NCI-H2171 (cell line): ENCODE measurements at regions not wholly inside any gene's neighbourhood (a gene's known extent, or its start where the extent isn't known, plus 50 kb on each side); places are given as distances from the start of the nearest gene placed in this dataset.

ENCODE experiments used
- DNase-seq: peaks from one replicate; lab custom pipeline; 2025; lab: John Stamatoyannopoulos, UW

DNA sequence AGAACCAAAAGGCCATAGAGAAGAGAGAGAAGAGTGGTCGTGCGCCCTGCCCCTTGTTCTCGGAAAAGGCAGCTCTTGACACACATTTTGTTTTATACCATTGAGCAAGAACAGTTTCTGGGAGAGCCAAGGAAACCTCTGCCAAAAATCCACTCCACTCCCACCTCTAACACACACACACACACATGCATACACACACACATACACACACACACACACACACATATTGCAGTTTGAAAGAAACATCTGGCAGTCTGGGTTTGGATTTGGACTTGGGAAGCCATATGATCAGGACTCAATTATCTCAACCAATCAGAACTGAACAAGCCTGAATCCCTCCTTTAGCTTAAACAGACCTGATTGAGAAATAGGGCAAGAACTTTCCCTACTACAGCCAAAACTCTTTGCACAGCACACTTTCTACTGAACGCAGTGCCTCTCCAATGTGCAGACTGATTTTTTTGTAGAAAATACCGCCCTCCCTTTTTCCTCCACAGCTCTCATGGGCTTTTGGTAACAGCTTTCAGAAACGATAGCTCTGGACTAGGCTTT, 484.0 kb upstream of the ZWINT start:
- no peak for DNase-seq

DNA sequence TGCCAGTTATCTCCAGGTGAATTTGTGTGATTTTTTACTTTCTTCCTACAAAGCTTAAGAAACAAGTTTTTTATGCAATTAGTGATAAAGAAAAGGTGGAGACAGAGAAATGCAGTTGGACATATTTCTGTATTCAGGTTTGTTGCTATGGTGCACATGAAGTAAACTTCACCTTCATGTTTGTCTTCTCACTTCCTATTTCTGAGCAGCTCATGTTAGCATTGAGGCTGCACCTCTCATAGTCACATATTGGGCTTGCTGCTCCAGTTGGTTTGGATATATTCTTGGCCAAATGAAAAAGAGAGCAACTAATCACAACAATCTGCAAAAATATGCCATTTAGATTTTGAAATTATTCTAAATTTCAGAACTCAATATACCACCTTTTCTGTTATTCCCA, 475.6 kb upstream of the ZWINT start:
- DNase-seq = no peak

DNA sequence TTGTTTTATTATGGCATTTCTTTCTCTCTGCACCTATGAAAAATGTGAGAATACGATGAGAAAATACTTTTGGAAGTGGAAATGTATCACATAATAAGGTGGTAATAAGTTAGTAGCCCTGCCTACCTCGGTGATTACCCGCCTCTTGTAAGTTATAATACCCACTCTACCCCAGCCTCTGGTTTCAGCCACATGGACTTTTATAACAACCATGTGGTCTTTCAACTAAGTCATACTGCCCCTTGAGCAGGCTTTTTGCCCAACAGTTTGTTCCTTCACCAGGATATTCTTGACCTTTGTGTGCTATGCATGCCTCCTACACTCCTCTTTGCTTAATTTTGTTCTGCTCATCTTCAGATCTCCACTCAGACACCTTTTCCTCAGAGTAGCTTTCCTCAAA, 470.6 kb upstream of the ZWINT start:
- DNase-seq = no peak

DNA sequence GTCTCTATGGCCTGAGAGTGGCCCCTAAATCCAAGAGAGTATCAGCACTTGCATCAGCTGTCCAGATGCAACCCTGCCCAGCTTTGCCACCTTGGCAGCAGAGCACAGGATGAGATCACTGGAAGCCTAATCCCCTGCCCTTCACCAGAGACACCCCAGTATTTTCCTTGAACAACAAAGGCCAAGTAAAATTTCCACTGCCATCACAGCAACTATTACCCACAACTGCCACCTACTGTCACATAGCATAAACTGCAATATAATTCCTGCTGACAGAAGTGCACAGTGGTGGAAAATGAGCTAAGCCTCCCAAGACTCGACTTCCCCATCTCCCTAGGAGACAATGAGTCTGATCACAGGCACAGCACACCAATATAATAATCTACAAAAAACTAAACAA, 462.8 kb upstream of the ZWINT start:
- no peak for DNase-seq

DNA sequence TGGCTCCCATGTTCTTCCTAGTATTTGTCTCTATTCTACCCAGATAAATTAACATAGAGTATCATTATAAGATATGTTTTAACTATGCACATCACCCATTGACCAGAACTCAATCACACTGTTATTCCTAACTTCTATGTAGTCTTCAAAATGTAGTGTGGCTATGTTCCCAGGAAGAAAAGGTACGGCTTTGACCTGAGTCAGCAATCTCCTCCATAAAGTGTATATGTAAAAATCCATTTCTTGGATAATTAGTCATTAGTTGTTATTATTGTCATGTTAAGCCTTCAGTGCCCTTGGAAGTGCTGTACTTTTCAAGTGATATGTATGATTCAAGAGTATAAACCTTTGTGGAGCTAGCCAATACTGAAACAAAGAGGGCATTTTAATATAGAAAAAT, 444.0 kb upstream of the ZWINT start:
- no peak for DNase-seq

DNA sequence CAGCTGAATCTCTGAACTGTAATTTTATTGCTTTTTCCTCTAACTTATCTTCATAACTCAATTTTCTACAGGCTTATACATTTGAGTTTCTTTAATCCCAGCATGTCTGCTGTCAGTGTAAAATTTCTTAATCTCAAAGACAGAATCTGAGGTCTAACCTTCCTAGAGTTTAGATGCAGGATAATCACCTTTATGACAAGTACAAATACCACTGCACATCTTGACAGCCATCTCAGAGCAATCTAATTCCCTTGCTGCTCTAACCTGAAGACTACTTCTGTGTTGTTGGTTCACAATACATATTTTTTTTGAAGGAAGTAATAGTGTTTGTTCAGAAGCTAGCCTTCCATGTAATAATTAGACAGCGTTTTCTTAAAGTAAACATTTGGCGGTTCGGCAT, 424.2 kb upstream of the ZWINT start:
- no peak for DNase-seq

DNA sequence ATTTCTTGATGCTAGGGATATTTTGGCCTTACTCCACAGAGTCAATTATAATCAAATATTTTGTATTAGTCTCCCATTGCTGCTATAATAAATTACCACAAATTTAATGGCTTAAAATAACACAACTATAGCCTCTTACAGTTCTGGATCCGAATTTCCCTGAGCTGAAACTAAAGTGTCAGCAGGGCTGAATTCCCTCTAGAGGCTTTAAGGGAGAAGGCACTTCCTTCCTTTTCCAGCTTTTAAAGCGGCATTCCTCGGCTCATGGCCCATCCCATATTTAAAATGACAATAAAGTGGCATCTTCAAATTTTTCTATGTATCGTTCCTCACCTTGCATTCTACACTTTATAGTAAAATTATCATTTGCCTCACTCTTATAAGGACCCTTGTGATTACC, 421.4 kb upstream of the ZWINT start:
- DNase-seq = no peak

DNA sequence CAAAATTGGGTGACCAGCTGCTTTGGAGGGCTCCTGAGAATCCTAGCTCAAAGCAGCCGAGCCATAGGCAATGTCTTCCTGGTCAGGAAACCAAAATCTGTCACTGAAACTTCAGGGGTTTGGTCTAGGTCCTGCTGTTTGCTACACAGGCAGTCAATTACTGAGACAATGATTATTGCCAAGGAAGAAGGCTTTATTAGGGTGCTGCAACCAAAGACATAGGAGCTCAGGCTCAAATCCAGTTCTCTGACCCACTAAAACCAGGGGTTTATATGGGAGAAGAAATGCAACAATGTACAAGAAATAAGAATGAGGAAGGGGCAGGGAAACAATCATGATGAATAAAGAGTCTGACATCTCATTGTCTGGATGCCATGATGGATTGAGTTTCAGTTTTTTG, 410.3 kb upstream of the ZWINT start:
- no peak for DNase-seq

DNA sequence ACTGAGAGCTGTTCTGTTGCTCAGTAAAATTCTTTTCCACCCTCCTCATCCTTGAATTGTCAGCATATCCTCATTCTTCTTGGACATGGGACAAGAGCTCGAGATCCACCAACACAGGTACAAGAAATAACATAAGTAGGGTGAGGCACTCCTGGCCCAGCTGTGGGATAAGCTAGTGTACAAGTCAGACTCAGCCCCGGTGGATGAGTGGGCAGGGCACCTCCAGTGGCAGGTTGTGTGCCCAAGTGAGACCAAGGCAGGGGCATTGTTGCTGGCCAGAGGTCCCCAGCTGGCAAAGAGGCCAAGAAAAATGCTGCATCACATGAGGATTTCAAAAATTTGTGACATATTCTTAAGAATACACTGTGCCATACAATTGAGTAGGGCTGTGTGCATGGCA, 402.0 kb upstream of the ZWINT start:
- no peak for DNase-seq

DNA sequence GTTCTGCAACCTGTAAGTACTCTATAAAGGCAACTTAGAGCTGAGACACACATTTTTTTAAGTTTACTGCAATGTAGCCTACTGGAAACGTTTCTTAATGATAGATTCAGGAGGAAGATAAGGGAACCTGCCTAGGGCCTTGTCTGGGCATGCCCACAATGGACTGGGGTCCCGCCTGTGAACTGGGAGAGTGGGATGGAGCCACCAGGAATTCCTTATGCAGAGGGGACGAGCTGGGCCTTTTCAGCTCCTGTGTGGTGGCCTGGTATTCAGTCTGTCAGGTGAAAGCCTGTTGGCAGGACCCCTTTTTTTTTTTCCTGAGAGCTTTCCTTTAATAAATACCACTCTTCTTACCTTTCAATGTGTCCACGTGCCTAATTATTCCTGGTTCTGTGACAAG, 384.4 kb upstream of the ZWINT start:
- no peak for DNase-seq

DNA sequence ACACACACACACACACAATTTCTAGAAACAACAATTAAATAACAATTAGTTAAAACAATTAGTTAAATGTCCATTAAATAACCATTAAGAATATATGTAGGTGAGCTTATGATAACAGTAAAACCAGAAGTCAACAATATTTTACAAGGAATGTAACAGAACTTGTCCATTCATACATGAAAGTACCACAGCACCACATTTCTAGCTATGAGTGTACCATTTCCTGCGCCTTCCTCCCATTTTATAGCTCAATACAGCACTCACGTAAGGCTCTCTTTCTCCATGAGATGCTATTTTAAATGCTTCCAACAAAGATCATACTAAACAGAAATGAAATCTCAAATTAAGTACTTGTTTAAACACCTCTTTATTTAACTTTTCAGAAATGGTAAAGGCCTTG, 367.3 kb upstream of the ZWINT start:
- no peak for DNase-seq

DNA sequence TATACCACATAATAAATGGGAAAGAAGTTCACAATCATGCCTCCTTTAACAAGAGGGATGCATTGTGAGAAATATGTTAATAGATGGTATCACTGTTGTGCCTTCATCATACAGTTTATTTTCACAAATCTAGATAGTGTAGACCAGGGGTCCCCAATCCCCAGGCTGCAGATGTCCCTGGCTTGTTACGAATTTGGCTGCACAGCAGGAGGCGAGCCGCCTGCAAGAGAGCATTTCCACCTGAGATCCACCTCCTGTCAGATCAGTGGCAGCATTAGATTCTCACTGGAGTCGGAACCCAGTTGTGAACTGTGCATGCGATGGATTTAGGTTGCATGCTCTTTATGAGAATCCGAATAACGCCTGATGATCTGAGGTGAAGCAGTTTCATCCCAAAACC, 361.9 kb upstream of the ZWINT start:
- no peak for DNase-seq

DNA sequence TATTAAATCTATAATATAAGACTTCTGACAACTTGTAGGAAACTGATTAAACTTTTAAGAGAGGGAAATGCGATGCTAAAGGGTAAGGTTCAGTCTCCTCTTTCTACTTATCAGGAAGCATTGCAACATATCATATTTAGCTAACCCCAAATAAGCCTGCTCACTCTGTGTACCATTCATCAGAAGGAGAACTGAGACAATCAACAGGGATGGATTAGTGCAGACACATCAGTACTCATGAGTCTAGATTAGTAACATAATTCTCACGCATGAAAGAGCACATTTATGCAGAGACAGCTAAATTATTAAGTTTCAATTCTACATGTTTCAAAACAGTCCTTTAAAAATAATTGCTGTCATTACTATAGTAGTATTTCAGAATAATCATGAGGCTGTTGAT, 354.2 kb upstream of the ZWINT start:
- DNase-seq = no peak

DNA sequence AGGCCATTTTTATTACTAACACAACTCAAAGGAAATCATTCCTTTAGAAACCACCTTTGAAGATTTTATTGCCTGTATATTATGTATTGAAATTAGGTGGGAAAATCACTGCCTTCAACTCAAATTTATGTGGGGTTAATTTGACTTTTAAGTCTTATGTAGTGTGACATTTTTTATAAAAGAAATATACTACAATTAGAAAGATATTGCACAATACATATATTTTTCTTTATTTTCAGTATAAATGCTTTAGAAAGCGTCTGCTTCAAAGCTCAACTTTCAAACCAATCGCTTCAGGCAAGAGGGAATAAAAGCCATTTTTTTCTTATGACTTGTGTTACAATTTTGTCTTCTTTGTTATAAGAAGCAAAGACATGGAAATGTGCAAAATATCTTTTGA, 337.4 kb upstream of the ZWINT start:
- no peak for DNase-seq

DNA sequence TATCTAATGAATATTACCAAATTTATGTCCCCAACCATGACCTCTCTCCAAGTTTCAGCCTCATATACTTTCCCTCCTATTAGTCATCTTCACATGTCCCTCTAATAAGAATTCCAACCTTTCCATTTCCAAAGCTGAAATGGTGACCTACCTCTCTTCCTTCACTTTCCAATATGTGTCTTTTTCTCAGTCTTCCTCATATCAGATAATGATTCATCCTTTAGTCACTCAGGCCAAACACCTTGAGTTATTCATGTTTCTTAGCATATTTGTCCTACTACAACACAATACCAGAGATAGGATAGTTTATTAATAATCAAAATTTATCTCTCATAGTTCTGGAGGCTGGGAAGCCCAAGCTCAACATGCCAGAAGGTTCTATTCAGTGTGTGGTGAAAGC, 318.5 kb upstream of the ZWINT start:
- DNase-seq = no peak

DNA sequence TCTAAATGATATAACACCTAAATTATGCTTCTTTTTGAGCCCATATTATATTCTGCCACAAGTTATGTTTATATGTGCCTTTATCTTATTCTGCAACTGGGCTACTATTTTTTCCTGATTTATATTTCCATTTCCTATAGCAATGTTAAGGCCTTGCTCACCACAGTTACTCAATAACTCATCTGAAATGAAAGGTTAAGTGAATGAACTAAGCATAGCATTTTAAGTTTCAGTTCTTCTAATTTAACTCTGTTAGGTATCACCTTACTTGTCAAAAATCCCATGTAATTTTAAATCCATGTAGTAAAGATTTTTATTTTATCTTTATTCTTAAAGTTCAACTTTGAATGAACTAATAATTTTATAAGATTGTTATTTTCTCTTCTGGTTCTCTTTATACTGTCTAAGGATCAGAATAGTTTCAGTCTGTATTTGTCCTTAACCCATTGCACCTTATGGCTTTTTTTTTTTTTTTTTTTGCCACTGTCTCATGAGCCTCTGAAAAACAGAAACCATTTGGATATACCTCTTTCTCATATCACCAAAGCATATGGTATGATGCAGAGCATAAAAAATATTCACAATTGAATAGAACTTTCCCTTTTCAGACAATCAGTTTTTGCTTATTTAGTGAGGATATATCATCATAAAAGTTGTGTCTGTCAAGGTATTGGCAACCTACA, 301.8 kb upstream of the ZWINT start:
- no peak for DNase-seq

DNA sequence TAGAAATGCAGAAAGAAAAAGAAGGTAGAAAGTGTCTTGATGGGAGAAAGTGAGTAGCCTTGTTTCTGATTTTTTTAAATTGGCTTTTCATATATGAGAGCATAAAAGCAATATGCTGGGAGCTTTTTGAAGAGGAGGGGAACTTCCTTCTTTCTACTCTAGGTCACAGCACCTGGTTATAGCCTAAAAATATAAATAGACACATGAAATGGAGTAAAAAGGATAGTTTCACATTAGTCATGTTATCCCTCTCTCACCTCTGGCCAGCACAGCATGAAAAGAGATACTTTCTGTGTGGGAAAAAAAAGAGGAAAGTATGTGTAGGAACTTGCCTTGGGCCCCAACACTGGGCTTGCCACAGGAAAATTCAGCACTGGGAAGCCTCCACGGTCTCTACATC, 292.2 kb upstream of the ZWINT start:
- no peak for DNase-seq

DNA sequence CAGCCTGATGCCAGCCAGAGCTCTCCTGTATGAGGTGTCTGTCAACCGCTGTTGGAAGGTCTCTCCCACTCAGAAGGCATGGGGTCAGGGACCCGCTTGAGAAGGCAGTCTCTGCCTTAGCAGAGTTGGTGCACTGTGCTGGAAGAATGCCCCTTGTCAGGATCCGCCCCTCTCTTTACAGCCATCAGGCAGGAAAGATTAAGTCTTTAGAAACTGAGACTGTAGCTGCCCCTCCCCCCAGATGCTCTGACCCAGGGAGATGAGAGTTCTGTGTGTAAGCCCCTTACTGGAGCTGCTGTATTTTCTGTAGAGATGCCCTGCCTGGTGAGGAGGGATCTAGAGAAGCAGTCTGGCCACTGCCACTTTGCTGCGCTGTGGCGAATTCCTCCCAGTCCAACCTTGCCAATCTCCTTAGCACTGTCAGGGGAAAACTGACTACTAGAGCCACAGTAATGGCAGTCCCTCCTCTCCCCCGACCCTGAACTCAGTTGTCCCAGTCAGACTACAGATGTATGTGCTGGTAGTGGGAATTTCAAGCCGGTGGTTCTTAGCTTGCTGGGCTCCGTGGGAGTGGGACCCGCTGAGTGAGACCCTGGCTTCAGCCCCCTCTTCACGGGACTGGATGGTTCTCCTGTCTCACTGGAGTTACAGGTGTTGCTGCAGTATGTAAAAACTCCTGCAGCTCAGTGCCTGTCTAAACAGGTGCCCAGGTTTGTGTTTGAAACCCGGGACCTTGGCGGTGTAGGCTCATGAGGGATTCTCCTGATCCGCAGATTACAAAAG, 285.5 kb upstream of the ZWINT start:
- DNase-seq = no peak

DNA sequence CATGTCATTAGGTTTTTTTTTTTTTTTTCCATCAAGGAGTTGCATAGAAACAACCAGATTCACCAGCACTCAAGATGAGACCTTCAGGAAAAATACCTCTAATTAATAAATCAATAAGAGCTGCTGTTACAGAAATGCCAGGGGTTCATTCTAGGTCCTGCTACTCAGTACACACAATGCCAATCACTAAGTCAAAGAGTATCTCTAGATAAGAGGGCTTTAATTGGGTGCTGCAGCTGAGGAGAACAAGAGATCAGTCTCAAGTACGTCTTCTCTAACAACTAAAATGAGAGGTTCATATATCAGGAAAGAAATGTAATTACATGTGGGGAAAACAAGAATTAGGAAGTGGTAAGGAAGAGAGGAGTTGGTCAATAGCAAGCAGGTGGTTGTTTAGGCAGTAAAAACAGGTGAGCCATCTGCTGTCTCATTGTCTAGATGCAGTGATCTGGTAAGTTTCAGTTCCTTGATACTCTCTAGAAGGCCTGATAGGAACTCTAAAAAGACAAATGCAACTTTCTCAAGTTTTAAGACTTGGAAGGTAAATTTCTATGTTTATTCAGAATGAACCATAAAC, 272.9 kb upstream of the ZWINT start:
- DNase-seq = no peak

DNA sequence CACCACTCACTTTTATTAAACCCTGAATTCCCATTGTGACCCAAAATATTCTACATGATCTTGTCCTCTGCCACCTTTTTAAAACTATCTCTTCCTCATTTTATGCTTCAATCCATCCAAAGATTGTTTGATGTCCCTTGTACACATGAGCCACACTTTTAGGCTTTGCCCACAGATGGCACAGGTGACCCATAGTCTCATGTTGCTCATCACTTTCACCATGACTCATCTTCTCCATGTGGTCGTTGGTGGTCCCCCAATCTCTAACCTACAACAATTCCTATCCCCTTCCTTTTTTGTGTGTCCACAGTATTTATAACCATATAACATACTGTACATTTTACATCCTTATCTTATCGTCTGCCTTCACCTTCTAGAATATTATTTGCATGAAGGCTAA, 271.5 kb upstream of the ZWINT start:
- no peak for DNase-seq

DNA sequence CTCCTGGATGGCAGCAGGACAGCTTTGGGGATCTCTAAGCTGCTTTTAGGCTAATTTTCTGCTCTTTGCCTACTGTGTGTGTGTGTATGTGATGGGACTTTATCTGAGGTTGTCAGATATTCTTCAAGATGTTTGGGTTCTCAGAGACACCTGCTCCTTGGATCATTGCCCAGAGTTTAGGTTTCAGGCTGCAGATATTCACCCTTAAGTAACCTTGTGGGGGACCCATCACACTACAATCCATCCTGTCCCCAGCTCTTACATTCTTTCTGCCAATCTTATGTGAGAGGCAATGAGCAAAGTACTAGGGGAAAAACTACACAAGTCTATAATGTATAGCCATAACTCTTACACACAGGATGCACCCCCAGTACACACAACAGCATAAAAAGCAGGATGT, 263.0 kb upstream of the ZWINT start:
- DNase-seq = no peak

DNA sequence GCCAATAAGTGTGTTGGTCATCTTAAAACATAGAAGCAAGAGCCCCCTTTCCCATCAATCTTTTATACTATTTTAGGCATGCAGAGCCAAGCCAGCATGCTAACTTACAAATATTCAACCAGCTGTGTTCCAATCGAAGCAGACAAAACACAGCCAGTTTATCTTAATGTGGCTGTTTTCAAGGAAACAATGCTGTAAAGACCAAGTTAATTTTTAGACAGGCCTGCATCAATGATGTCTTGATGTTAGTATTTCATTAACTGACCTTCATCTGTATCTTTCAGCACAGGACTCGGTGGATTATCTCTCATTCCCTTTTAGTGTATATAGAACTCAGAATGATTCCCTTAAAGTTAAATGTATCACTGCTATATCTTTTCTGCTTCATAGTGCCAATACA, 262.0 kb upstream of the ZWINT start:
- no peak for DNase-seq

DNA sequence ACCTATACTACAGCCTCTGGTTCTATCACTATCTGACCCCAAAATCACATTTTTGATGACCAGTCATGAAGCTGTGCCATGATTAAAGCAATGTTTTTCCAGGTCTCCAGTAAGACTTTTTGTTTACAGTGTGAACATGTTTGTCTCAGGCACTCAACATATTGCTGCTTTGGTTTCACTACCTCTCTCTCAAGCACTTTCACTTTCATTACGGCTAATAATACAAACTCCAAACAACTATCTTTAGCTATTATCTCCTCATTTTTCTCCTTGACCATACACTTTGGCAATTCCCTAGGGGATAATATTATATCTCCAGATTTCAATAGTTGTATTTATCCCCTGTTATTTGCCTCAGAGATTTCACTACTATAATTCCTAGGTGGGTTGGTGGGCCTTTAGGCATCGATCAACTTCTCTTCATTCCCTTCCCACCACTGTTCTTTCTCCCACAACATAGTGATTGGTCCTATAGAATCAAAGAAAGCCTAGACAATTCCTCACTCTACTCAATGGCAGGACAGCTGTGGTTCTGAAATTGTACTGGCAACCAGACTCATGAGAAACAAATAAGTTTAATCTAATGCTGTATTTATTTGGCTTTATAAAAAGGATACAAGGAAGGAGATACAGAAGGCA, 261.4 kb upstream of the ZWINT start:
- no peak for DNase-seq
